ENCODE measurements at regions not wholly inside any gene's neighbourhood (a gene's known extent, or its start where the extent isn't known, plus 50 kb on each side); places are given as distances from the start of the nearest gene placed in this dataset.

- no peak for TF ChIP-seq POLR2A (IDR thresholded peaks at IDR 0.05)
- TF ChIP-seq, protein P1, sequence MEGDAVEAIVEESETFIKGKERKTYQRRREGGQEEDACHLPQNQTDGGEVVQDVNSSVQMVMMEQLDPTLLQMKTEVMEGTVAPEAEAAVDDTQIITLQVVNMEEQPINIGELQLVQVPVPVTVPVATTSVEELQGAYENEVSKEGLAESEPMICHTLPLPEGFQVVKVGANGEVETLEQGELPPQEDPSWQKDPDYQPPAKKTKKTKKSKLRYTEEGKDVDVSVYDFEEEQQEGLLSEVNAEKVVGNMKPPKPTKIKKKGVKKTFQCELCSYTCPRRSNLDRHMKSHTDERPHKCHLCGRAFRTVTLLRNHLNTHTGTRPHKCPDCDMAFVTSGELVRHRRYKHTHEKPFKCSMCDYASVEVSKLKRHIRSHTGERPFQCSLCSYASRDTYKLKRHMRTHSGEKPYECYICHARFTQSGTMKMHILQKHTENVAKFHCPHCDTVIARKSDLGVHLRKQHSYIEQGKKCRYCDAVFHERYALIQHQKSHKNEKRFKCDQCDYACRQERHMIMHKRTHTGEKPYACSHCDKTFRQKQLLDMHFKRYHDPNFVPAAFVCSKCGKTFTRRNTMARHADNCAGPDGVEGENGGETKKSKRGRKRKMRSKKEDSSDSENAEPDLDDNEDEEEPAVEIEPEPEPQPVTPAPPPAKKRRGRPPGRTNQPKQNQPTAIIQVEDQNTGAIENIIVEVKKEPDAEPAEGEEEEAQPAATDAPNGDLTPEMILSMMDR (IDR thresholded peaks at IDR 0.05): no peak
Observed at GRCh38 chr7:108663701-108664100, 94.0 kb downstream of the DNAJB9 start.

Data from body of pancreas (tissue), 4 donors.